Skeletal muscle satellite cell (primary cell): ENCODE measurements at regions not wholly inside any gene's neighbourhood (a gene's known extent, or its start where the extent isn't known, plus 50 kb on each side); places are given as distances from the start of the nearest gene placed in this dataset.

Experiments used
- H3K27me3 ChIP-seq: 2 replicates; pipeline ENCODE4 v1.7.0; 2013; ENCODE audit warnings: low read length; ENCODE audit not compliant: control insufficient read depth, insufficient read depth
- H3K36me3 ChIP-seq: 2 replicates; pipeline ENCODE4 v1.7.0; 2013; ENCODE audit warnings: mild to moderate bottlenecking, control low read depth, low read length; ENCODE audit not compliant: insufficient read depth
- H3K4me1 ChIP-seq: 2 replicates; pipeline ENCODE4 v1.7.0; 2013; ENCODE audit warnings: low read length; ENCODE audit not compliant: control insufficient read depth, insufficient read depth
- H3K4me2 ChIP-seq: 2 replicates; pipeline ENCODE4 v1.7.0; 2013; ENCODE audit warnings: mild to moderate bottlenecking, low read length
- H3K4me3 ChIP-seq: 2 replicates; pipeline ENCODE4 v1.7.0; 2013; ENCODE audit warnings: low read length
- H3K9ac ChIP-seq: 2 replicates; pipeline ENCODE4 v1.7.0; 2013; ENCODE audit warnings: mild to moderate bottlenecking, low read depth, low read length, moderate library complexity
- H3K9me3 ChIP-seq: replicated peaks from 2 replicates; pipeline ENCODE4 v1.7.0; 2013; ENCODE audit warnings: mild to moderate bottlenecking, control low read depth, low read length

GRCh38 chr2:161042990-161043625, 117.1 kb upstream of the TANK start:
- no peak overlapping the region for H3K4me2 ChIP-seq
- H3K4me3 ChIP-seq, result no peak overlapping the region
- no peaks in the 10 kb centered on the region for H3K9me3 ChIP-seq
- no peaks in the 10 kb centered on the region for H3K27me3 ChIP-seq
- no peak overlapping the region for H3K9ac ChIP-seq
- H3K36me3 ChIP-seq, result no peaks in the 10 kb centered on the region
- peaks cover 16% of the 10 kb centered on the region for H3K4me1 ChIP-seq

DNA sequence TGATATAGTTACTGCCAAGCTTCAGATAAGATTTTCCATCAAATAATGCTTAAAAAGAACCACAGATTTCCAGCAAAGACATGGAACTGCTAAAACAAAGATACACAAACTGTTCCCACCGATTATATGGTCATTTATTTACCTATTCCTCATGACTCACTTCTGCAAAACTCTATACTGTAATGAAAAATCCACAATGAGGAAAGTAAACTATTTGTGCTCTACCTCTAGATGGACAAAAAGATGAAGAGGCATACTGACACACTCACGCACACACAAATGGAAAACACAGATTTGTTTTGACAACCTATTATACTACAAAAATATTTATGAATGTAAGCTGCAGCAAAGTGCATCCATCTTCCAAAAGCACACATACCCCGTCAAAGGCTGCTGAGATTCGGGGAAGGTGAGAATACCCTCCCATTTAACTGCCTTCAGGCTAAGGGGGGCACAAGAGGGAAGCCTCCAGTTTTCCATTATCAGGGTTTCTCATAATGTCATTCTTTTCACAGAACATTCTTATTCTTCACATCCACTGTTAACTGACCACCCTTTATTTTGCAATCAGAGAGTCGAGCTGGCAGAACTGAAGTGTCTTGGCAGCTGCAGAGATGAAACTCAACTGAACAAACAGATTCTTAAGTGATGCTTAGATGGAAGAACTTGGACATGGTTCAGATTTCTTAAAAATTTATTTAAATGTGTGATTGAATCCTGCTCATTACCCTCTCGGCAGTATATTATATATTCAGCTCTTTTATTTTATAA, 115.9 kb upstream of the TANK start:
- Histone ChIP-seq H3K4me1 (peaks cover 16% of the 10 kb centered on the region), H3K4me3 (no peak overlapping the region), H3K9me3 (no peaks in the 10 kb centered on the region), H3K9ac (no peak overlapping the region), H3K4me2 (peak overlapping the region; percentile 40), H3K36me3 (no peaks in the 10 kb centered on the region), H3K27me3 (no peaks in the 10 kb centered on the region)

GRCh38 chr2:161044921-161045320, 115.3 kb upstream of the TANK start:
- H3K4me2 ChIP-seq, result no peak overlapping the region
- H3K4me1 ChIP-seq, result peaks cover 16% of the 10 kb centered on the region
- no peaks in the 10 kb centered on the region for H3K9me3 ChIP-seq
- no peaks in the 10 kb centered on the region for H3K27me3 ChIP-seq
- H3K36me3 ChIP-seq, result no peaks in the 10 kb centered on the region
- H3K4me3 ChIP-seq, result no peak overlapping the region
- H3K9ac ChIP-seq, result no peak overlapping the region

GRCh38 chr2:161045726-161046125, 114.5 kb upstream of the TANK start:
- H3K4me3 ChIP-seq, result no peak overlapping the region
- no peaks in the 10 kb centered on the region for H3K9me3 ChIP-seq
- peaks cover 16% of the 10 kb centered on the region for H3K4me1 ChIP-seq
- no peaks in the 10 kb centered on the region for H3K36me3 ChIP-seq
- no peak overlapping the region for H3K4me2 ChIP-seq
- no peaks in the 10 kb centered on the region for H3K27me3 ChIP-seq
- no peak overlapping the region for H3K9ac ChIP-seq

DNA sequence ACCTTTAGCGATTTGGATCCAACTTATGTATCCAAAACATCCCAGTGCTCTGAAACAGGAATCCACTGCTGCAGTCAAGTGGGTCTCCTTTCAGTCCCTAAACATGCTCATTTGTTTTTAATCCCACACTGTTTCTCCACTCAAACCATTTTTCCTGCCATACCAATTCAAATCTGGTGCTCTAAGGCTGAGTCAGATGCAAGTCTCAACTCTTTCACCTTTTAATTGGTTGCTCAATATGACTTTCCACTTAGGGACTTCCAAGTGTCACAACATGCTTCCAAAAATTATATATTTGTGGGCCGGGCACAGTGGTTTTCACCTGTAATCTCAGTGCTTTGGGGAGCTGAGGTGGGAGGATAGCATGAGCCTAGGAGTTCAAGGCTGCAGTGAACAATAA, 113.4 kb upstream of the TANK start:
- no peak overlapping the region for H3K9ac ChIP-seq
- H3K27me3 ChIP-seq, result no peaks in the 10 kb centered on the region
- H3K9me3 ChIP-seq, result no peaks in the 10 kb centered on the region
- H3K4me3 ChIP-seq, result no peak overlapping the region
- peaks cover 16% of the 10 kb centered on the region for H3K4me1 ChIP-seq
- H3K4me2 ChIP-seq, result no peak overlapping the region
- H3K36me3 ChIP-seq, result no peaks in the 10 kb centered on the region

GRCh38 chr2:161048317-161048716, 111.9 kb upstream of the TANK start:
- H3K4me1 ChIP-seq, result peaks cover 16% of the 10 kb centered on the region
- no peak overlapping the region for H3K4me2 ChIP-seq
- no peaks in the 10 kb centered on the region for H3K27me3 ChIP-seq
- H3K4me3 ChIP-seq, result no peak overlapping the region
- no peak overlapping the region for H3K9ac ChIP-seq
- no peaks in the 10 kb centered on the region for H3K36me3 ChIP-seq
- no peaks in the 10 kb centered on the region for H3K9me3 ChIP-seq

DNA sequence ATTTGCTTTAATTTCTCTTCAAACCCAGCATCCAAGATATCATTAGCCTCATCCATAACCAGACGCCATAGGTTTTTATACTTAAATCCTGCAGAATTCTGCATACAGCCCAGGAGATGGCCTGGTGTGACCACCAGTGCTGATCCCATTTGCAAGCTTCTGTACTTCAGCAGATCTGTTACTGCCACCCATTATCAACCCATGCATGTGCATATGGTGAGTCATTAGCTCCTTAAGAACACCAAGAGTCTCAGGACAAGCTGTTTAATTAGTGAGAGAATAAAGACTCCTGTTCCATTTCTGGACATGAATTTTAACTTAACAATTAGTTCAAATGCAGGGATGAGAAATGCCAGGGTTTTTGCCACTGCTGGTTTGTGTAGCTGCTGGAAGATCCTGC, 110.7 kb upstream of the TANK start:
- Histone ChIP-seq H3K27me3 (no peaks in the 10 kb centered on the region), H3K4me3 (no peak overlapping the region), H3K4me1 (peaks cover 10% of the 10 kb centered on the region), H3K9me3 (no peaks in the 10 kb centered on the region), H3K4me2 (no peak overlapping the region), H3K9ac (no peak overlapping the region), H3K36me3 (no peaks in the 10 kb centered on the region)

- Histone ChIP-seq H3K9me3 (no peaks in the 10 kb centered on the region), H3K4me3 (no peak overlapping the region), H3K27me3 (no peaks in the 10 kb centered on the region), H3K4me2 (no peak overlapping the region), H3K9ac (no peak overlapping the region), H3K4me1 (no peaks in the 10 kb centered on the region), H3K36me3 (no peaks in the 10 kb centered on the region)
Measured at GRCh38 chr2:161052214-161052613, 108.0 kb upstream of the TANK start.

GRCh38 chr2:161055289-161055688, 104.9 kb upstream of the TANK start:
- no peaks in the 10 kb centered on the region for H3K27me3 ChIP-seq
- H3K4me3 ChIP-seq, result no peak overlapping the region
- H3K9ac ChIP-seq, result no peak overlapping the region
- H3K9me3 ChIP-seq, result no peaks in the 10 kb centered on the region
- no peaks in the 10 kb centered on the region for H3K36me3 ChIP-seq
- H3K4me2 ChIP-seq, result no peak overlapping the region
- H3K4me1 ChIP-seq, result no peaks in the 10 kb centered on the region

DNA sequence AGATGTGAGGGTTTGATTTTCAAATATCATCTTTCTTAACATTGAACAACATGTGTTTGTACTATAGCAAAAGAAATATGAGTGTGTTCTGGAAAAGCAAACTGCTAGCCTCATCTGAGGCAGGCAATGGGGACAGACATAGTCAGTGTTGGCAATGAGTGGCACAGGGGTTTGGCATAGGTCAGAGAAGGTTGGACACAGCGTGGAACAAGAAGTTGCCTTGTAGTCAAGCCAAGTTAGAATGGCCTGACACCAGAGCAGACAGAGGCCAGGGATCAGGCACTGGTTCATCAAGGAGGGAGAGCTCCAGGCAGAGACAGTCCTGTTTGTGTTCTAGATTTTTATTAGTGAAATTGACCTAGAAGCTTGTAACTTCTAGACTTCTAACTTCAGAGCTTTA, 100.8 kb upstream of the TANK start:
- H3K36me3 ChIP-seq, result no peaks in the 10 kb centered on the region

GRCh38 chr2:161061786-161062185, 98.4 kb upstream of the TANK start:
- Histone ChIP-seq H3K27me3 (no peaks in the 10 kb centered on the region), H3K4me2 (peak overlapping the region; percentile 4), H3K4me3 (no peak overlapping the region), H3K9me3 (no peaks in the 10 kb centered on the region), H3K36me3 (no peaks in the 10 kb centered on the region), H3K4me1 (peaks cover 9% of the 10 kb centered on the region), H3K9ac (no peak overlapping the region)

More for the DNA sequence above, 100.8 kb upstream of the TANK start:
- Histone ChIP-seq H3K27me3 (no peaks in the 10 kb centered on the region), H3K4me2 (no peak overlapping the region), H3K4me1 (peaks cover 9% of the 10 kb centered on the region), H3K9me3 (no peaks in the 10 kb centered on the region), H3K4me3 (no peak overlapping the region), H3K9ac (no peak overlapping the region)
